Activated naive CD8-positive, alpha-beta T cell (primary cell): ENCODE measurements at regions not wholly inside any gene's neighbourhood (a gene's known extent, or its start where the extent isn't known, plus 50 kb on each side); places are given as distances from the start of the nearest gene placed in this dataset.

Experiments used
- H3K27ac Mint-ChIP-seq: one replicate; pipeline ENCODE4 v1.8.0; 2021; ENCODE audit warnings: mixed read lengths
- H3K27me3 Mint-ChIP-seq: one replicate; pipeline ENCODE4 v1.8.0; 2021; ENCODE audit warnings: mixed read lengths
- H3K36me3 Mint-ChIP-seq: one replicate; pipeline ENCODE4 v1.8.0; 2021; ENCODE audit warnings: mixed read lengths
- H3K4me1 Mint-ChIP-seq: one replicate; pipeline ENCODE4 v1.8.0; 2021; ENCODE audit warnings: low read depth, mixed read lengths
- H3K4me3 Mint-ChIP-seq: one replicate; pipeline ENCODE4 v1.8.0; 2021; ENCODE audit warnings: mild to moderate bottlenecking, mixed read lengths
- H3K9me3 Mint-ChIP-seq: one replicate; pipeline ENCODE4 v1.8.0; 2021; ENCODE audit warnings: low read depth, mixed read lengths

- no peak overlapping the region for H3K4me3 Mint-ChIP-seq
- H3K27ac Mint-ChIP-seq: no peak overlapping the region
- no peaks in the 10 kb centered on the region for H3K27me3 Mint-ChIP-seq
- H3K36me3 Mint-ChIP-seq: no peaks in the 10 kb centered on the region
- peaks cover 21% of the 10 kb centered on the region for H3K4me1 Mint-ChIP-seq
- H3K9me3 Mint-ChIP-seq: no peaks in the 10 kb centered on the region
Observed at GRCh38 chr13:24066405-24067295, 93.9 kb upstream of the SPATA13 start.

- Mint-ChIP-seq H3K27me3 (no peaks in the 10 kb centered on the region), H3K4me1 (peaks cover 12% of the 10 kb centered on the region)
Observed at GRCh38 chr13:24068472-24068871, 92.0 kb upstream of the SPATA13 start.

GRCh38 chr13:24071016-24071415 is 89.5 kb upstream of the SPATA13 start:
- H3K27ac Mint-ChIP-seq: no peak overlapping the region
- H3K27me3 Mint-ChIP-seq: no peaks in the 10 kb centered on the region
- H3K4me1 Mint-ChIP-seq: no peaks in the 10 kb centered on the region
- no peak overlapping the region for H3K4me3 Mint-ChIP-seq
- no peaks in the 10 kb centered on the region for H3K9me3 Mint-ChIP-seq
- H3K36me3 Mint-ChIP-seq: peaks cover 2% of the 10 kb centered on the region

More at GRCh38 chr13:24068472-24068871, 92.0 kb upstream of the SPATA13 start:
- Mint-ChIP-seq H3K27ac (no peak overlapping the region), H3K9me3 (no peaks in the 10 kb centered on the region), H3K36me3 (no peaks in the 10 kb centered on the region), H3K4me3 (no peak overlapping the region)

GRCh38 chr13:24071423-24072075 is 89.0 kb upstream of the SPATA13 start:
- Mint-ChIP-seq H3K36me3 (peaks cover 2% of the 10 kb centered on the region), H3K9me3 (no peaks in the 10 kb centered on the region), H3K27ac (no peak overlapping the region), H3K4me3 (no peak overlapping the region), H3K4me1 (peaks cover 2% of the 10 kb centered on the region), H3K27me3 (no peaks in the 10 kb centered on the region)

- Mint-ChIP-seq H3K36me3 (peaks cover 2% of the 10 kb centered on the region), H3K27me3 (no peaks in the 10 kb centered on the region), H3K9me3 (no peaks in the 10 kb centered on the region), H3K27ac (no peak overlapping the region), H3K4me1 (peaks cover 3% of the 10 kb centered on the region), H3K4me3 (no peak overlapping the region)
Observed at GRCh38 chr13:24073657-24074056, 86.9 kb upstream of the SPATA13 start.

- no peaks in the 10 kb centered on the region for H3K27me3 Mint-ChIP-seq
- peaks cover 2% of the 10 kb centered on the region for H3K36me3 Mint-ChIP-seq
- H3K27ac Mint-ChIP-seq: no peak overlapping the region
- no peak overlapping the region for H3K4me3 Mint-ChIP-seq
- no peaks in the 10 kb centered on the region for H3K9me3 Mint-ChIP-seq
- peaks cover 3% of the 10 kb centered on the region for H3K4me1 Mint-ChIP-seq
Observed at GRCh38 chr13:24074678-24075077, 85.8 kb upstream of the SPATA13 start.

GRCh38 chr13:24075137-24075975 is 85.2 kb upstream of the SPATA13 start:
- Mint-ChIP-seq H3K4me3 (no peak overlapping the region), H3K4me1 (peaks cover 3% of the 10 kb centered on the region), H3K27me3 (no peaks in the 10 kb centered on the region), H3K27ac (no peak overlapping the region), H3K9me3 (no peaks in the 10 kb centered on the region), H3K36me3 (peaks cover 2% of the 10 kb centered on the region)

- H3K9me3 Mint-ChIP-seq: no peaks in the 10 kb centered on the region
- H3K27me3 Mint-ChIP-seq: no peaks in the 10 kb centered on the region
- H3K4me3 Mint-ChIP-seq: no peak overlapping the region
- peaks cover 3% of the 10 kb centered on the region for H3K4me1 Mint-ChIP-seq
- peaks cover 2% of the 10 kb centered on the region for H3K36me3 Mint-ChIP-seq
- H3K27ac Mint-ChIP-seq: no peak overlapping the region
Observed at GRCh38 chr13:24076109-24076508, 84.4 kb upstream of the SPATA13 start.

- peaks cover 3% of the 10 kb centered on the region for H3K4me1 Mint-ChIP-seq
- H3K4me3 Mint-ChIP-seq: no peak overlapping the region
- H3K9me3 Mint-ChIP-seq: no peaks in the 10 kb centered on the region
- H3K27ac Mint-ChIP-seq: no peak overlapping the region
- H3K27me3 Mint-ChIP-seq: no peaks in the 10 kb centered on the region
- H3K36me3 Mint-ChIP-seq: peaks cover 2% of the 10 kb centered on the region
Observed at GRCh38 chr13:24076636-24077035, 83.9 kb upstream of the SPATA13 start.

GRCh38 chr13:24080134-24080533 is 80.4 kb upstream of the SPATA13 start:
- Mint-ChIP-seq H3K27me3 (no peaks in the 10 kb centered on the region), H3K4me1 (peaks cover 3% of the 10 kb centered on the region), H3K36me3 (no peaks in the 10 kb centered on the region), H3K27ac (no peak overlapping the region), H3K9me3 (no peaks in the 10 kb centered on the region), H3K4me3 (no peak overlapping the region)

- H3K27me3 Mint-ChIP-seq: no peaks in the 10 kb centered on the region
- H3K4me3 Mint-ChIP-seq: no peak overlapping the region
- H3K9me3 Mint-ChIP-seq: no peaks in the 10 kb centered on the region
- no peak overlapping the region for H3K27ac Mint-ChIP-seq
- peaks cover 2% of the 10 kb centered on the region for H3K4me1 Mint-ChIP-seq
- no peaks in the 10 kb centered on the region for H3K36me3 Mint-ChIP-seq
Observed at GRCh38 chr13:24081387-24081786, 79.1 kb upstream of the SPATA13 start.

- no peak overlapping the region for H3K4me3 Mint-ChIP-seq
- no peak overlapping the region for H3K27ac Mint-ChIP-seq
- H3K27me3 Mint-ChIP-seq: no peaks in the 10 kb centered on the region
- H3K36me3 Mint-ChIP-seq: no peaks in the 10 kb centered on the region
- no peaks in the 10 kb centered on the region for H3K4me1 Mint-ChIP-seq
- H3K9me3 Mint-ChIP-seq: no peaks in the 10 kb centered on the region
Observed at GRCh38 chr13:24083141-24083540, 77.4 kb upstream of the SPATA13 start.

- Mint-ChIP-seq H3K9me3 (no peaks in the 10 kb centered on the region), H3K27ac (no peak overlapping the region), H3K27me3 (no peaks in the 10 kb centered on the region), H3K4me3 (no peak overlapping the region), H3K36me3 (no peaks in the 10 kb centered on the region), H3K4me1 (no peaks in the 10 kb centered on the region)
Observed at GRCh38 chr13:24083722-24084421, 76.6 kb upstream of the SPATA13 start.

- no peaks in the 10 kb centered on the region for H3K9me3 Mint-ChIP-seq
- H3K36me3 Mint-ChIP-seq: no peaks in the 10 kb centered on the region
- H3K27me3 Mint-ChIP-seq: no peaks in the 10 kb centered on the region
- no peak overlapping the region for H3K27ac Mint-ChIP-seq
- no peak overlapping the region for H3K4me3 Mint-ChIP-seq
- no peaks in the 10 kb centered on the region for H3K4me1 Mint-ChIP-seq
Observed at GRCh38 chr13:24085662-24086061, 74.9 kb upstream of the SPATA13 start.
